GM12878 (cell line): ENCODE measurements at regions not wholly inside any gene's neighbourhood (a gene's known extent, or its start where the extent isn't known, plus 50 kb on each side); places are given as distances from the start of the nearest gene placed in this dataset.

Source experiments
- MAX ChIP-seq: IDR thresholded peaks from 2 replicates; pipeline ENCODE4 v1.6.1; 2012; ENCODE audit warnings: low read depth, low read length, improper control_type of control experiment
- ZNF217 ChIP-seq: fragments of 450-650 bp; IDR thresholded peaks from 2 replicates; pipeline ENCODE4 v1.6.1; 2017; ENCODE audit warnings: antibody characterized with exemption, mild to moderate bottlenecking

GRCh38 chr2:26530696-26531095 is 52.8 kb upstream of the OTOF start:
- TF ChIP-seq ZNF217 (no peak), MAX (no peak)
